HG03139 (cell line): ENCODE measurements at regions not wholly inside any gene's neighbourhood (a gene's known extent, or its start where the extent isn't known, plus 50 kb on each side); places are given as distances from the start of the nearest gene placed in this dataset.
"Not testable (repeated sequence)": the region's sequence is repeated elsewhere in the genome, so short reads cannot be mapped to it uniquely, and the experiment has no call there.

Experiments
- ATAC-seq: cut with Tn5 transposase; IDR thresholded peaks from one replicate; pipeline ENCODE4 v1.9.1; 2021; ENCODE audit not compliant: unreplicated experiment

- not testable (repeated sequence) for ATAC-seq
These were observed 121.5 kb downstream of the PPIAL4G start for GRCh38 chr1:148361427-148362215.

GRCh38 chr1:148357037-148357436 lies 126.1 kb downstream of the PPIAL4G start:
- ATAC-seq: no peak

GRCh38 chr1:148355976-148356375 lies 127.1 kb downstream of the PPIAL4G start:
- no peak for ATAC-seq

GRCh38 chr1:148354913-148355308 lies 128.2 kb downstream of the PPIAL4G start:
- no peak for ATAC-seq

GRCh38 chr1:148354284-148354912 lies 128.7 kb downstream of the PPIAL4G start:
- ATAC-seq: no peak

GRCh38 chr1:148353461-148354283 lies 129.4 kb downstream of the PPIAL4G start:
- ATAC-seq: no peak

GRCh38 chr1:148352470-148353053 lies 130.5 kb downstream of the PPIAL4G start:
- ATAC-seq: no peak

GRCh38 chr1:148347781-148348180 lies 135.3 kb downstream of the PPIAL4G start:
- ATAC-seq: no peak

GRCh38 chr1:148345659-148346151 lies 137.4 kb downstream of the PPIAL4G start:
- not testable (repeated sequence) for ATAC-seq

- not testable (repeated sequence) for ATAC-seq
These were observed 138.5 kb downstream of the PPIAL4G start for GRCh38 chr1:148344651-148345050.

- not testable (repeated sequence) for ATAC-seq
These were observed 141.4 kb downstream of the PPIAL4G start for GRCh38 chr1:148341729-148342128.

- not testable (repeated sequence) for ATAC-seq
These were observed 146.8 kb downstream of the PPIAL4G start for GRCh38 chr1:148336121-148336918.

GRCh38 chr1:148334339-148335130 lies 148.6 kb downstream of the PPIAL4G start:
- peak; percentile 73 for ATAC-seq

- no peak for ATAC-seq
These were observed 149.2 kb downstream of the PPIAL4G start for GRCh38 chr1:148333875-148334338.

- ATAC-seq: no peak
These were observed 154.2 kb downstream of the PPIAL4G start for GRCh38 chr1:148328884-148329283.

GRCh38 chr1:148325031-148325430 lies 158.1 kb downstream of the PPIAL4G start:
- not testable (repeated sequence) for ATAC-seq

GRCh38 chr1:148324465-148324864 lies 158.6 kb downstream of the PPIAL4G start:
- not testable (repeated sequence) for ATAC-seq

GRCh38 chr1:148320079-148320478 lies 163.0 kb downstream of the PPIAL4G start:
- ATAC-seq: not testable (repeated sequence)

GRCh38 chr1:148318904-148319242 lies 164.2 kb downstream of the PPIAL4G start:
- ATAC-seq: no peak
